ENCODE measurements at regions not wholly inside any gene's neighbourhood (a gene's known extent, or its start where the extent isn't known, plus 50 kb on each side); places are given as distances from the start of the nearest gene placed in this dataset.
"Not testable (repeated sequence)": the region's sequence is repeated elsewhere in the genome, so short reads cannot be mapped to it uniquely, and the experiment has no call there.

GRCh38 chr1:242900558-242900957 is 354.5 kb downstream of the CEP170 start:
- not testable (repeated sequence) for DNase-seq

GRCh38 chr1:242890192-242890741 is 364.8 kb downstream of the CEP170 start:
- peak; percentile 73 for DNase-seq

- no peak for DNase-seq
Observed at GRCh38 chr1:242886137-242886536, 361.6 kb upstream of the PLD5 start.

GRCh38 chr1:242880022-242880421 is 355.5 kb upstream of the PLD5 start:
- not testable (repeated sequence) for DNase-seq

- no peak for DNase-seq
Observed at GRCh38 chr1:242877743-242878142, 353.2 kb upstream of the PLD5 start.

GRCh38 chr1:242877229-242877628 is 352.7 kb upstream of the PLD5 start:
- DNase-seq = no peak

- DNase-seq = no peak
Observed at GRCh38 chr1:242876030-242876429, 351.5 kb upstream of the PLD5 start.

GRCh38 chr1:242873661-242874060 is 349.2 kb upstream of the PLD5 start:
- no peak for DNase-seq

- no peak for DNase-seq
Observed at GRCh38 chr1:242872521-242872920, 348.0 kb upstream of the PLD5 start.

- DNase-seq = no peak
Observed at GRCh38 chr1:242871471-242872030, 347.1 kb upstream of the PLD5 start.

- no peak for DNase-seq
Observed at GRCh38 chr1:242870966-242871365, 346.5 kb upstream of the PLD5 start.

- DNase-seq = no peak
Observed at GRCh38 chr1:242856289-242856688, 331.8 kb upstream of the PLD5 start.

- no peak for DNase-seq
Observed at GRCh38 chr1:242854466-242854865, 330.0 kb upstream of the PLD5 start.

GRCh38 chr1:242847390-242847993 is 323.0 kb upstream of the PLD5 start:
- no peak for DNase-seq

- no peak for DNase-seq
Observed at GRCh38 chr1:242842094-242842493, 317.6 kb upstream of the PLD5 start.

- DNase-seq = no peak
Observed at GRCh38 chr1:242839101-242839500, 314.6 kb upstream of the PLD5 start.

- DNase-seq = no peak
Observed at GRCh38 chr1:242836423-242836822, 311.9 kb upstream of the PLD5 start.

- DNase-seq = no peak
Observed at GRCh38 chr1:242828828-242829227, 304.3 kb upstream of the PLD5 start.

- no peak for DNase-seq
Observed at GRCh38 chr1:242828199-242828598, 303.7 kb upstream of the PLD5 start.

- DNase-seq = no peak
Observed at GRCh38 chr1:242827538-242827937, 303.0 kb upstream of the PLD5 start.

- DNase-seq = no peak
Observed at GRCh38 chr1:242826701-242827336, 302.3 kb upstream of the PLD5 start.

GRCh38 chr1:242824435-242824834 is 299.9 kb upstream of the PLD5 start:
- DNase-seq = no peak

GRCh38 chr1:242813490-242814091 is 289.1 kb upstream of the PLD5 start:
- DNase-seq = no peak
